K562 (cell line): ENCODE measurements at regions not wholly inside any gene's neighbourhood (a gene's known extent, or its start where the extent isn't known, plus 50 kb on each side); places are given as distances from the start of the nearest gene placed in this dataset.

Source experiments
- ATAC-seq: fragments of 200-7000 bp; cut with Tn5 transposase; 3 replicates; pipeline ENCODE4 v1.9.1; 2020; ENCODE audit warnings: moderate library complexity
- BruUV-seq: library from RNA; stranded (reverse); fragments of 400-500 nt; replicated peaks from 2 replicates; lab custom pipeline; 2021; lab: Mats Ljungman, UMichigan
- CTCF ChIA-PET: fragments of 300-600 bp; formaldehyde crosslinking; extraction: SDS; loops from one replicate; lab custom pipeline; 2021; ENCODE audit warnings: low intra/inter-chr PET ratio; lab: Yijun Ruan, JAX
- POLR2A ChIA-PET: fragments of 300-600, 350-650 bp; sonication (Branson Sonifier 250); formaldehyde crosslinking; extraction: SDS; loops from one replicate; lab custom pipeline; 2021; ENCODE audit warnings: antibody characterized with exemption, inconsistent platforms; lab: Yijun Ruan, JAX
- DNase-seq, 4 experiments: peaks; one replicate each; pipeline versions ENCODE4 v3.0.0 to v3.0.0-alpha.2; 2011 to 2018; ENCODE audit warnings: low spot score in 3 of 4, mixed read lengths in 3 of 4; ENCODE audit errors: extremely low read depth in 1 of 4
- FAIRE-seq: peaks from 2 replicates; lab custom pipeline; 2011; peaks lifted over from hg19 to GRCh38; lab: Jason Lieb, UNC
- H2AFZ ChIP-seq: 2 replicates; pipeline ENCODE4 v1.6.0; 2011; ENCODE audit warnings: low read depth, low read length, control low read depth, inconsistent platforms
- H3K27ac ChIP-seq: fragments of 200-600 bp; 3 replicates; pipeline ENCODE4 v1.8.0; 2011; ENCODE audit warnings: low read depth, mild to moderate bottlenecking, control low read depth, inconsistent platforms, low read length, moderate library complexity, mixed read lengths; ENCODE audit errors: extremely low read depth
- H3K27me3 ChIP-seq, 2 experiments: fragments of 300-600 bp in 1 of 2; 2 replicates in 1 of 2; 3 replicates in 1 of 2; pipeline versions ENCODE4 v1.6.0 to v1.8.0; 2011; ENCODE audit warnings: inconsistent platforms in 2 of 2, low read length in 2 of 2, mild to moderate bottlenecking in 1 of 2, mixed read lengths in 1 of 2, moderate library complexity in 1 of 2; ENCODE audit not compliant: control insufficient read depth in 2 of 2, insufficient read depth in 2 of 2
- H3K36me3 ChIP-seq: fragments of 300-600 bp; 3 replicates; pipeline ENCODE4 v1.8.0; 2011; ENCODE audit warnings: mild to moderate bottlenecking, low read length, inconsistent platforms; ENCODE audit not compliant: control insufficient read depth, insufficient read depth
- H3K4me1 ChIP-seq, 2 experiments: fragments of 200-600 bp in 1 of 2; replicated peaks in 1 of 2; 2 replicates in 1 of 2; 3 replicates in 1 of 2; pipeline versions ENCODE4 v1.5.1 to v1.8.0; 2011; ENCODE audit warnings: inconsistent platforms in 2 of 2, low read length in 2 of 2, mild to moderate bottlenecking in 1 of 2, mixed read lengths in 1 of 2, moderate library complexity in 1 of 2; ENCODE audit not compliant: control insufficient read depth in 2 of 2, insufficient read depth in 2 of 2
- H3K4me2 ChIP-seq: 2 replicates; pipeline ENCODE4 v1.6.1; 2011; ENCODE audit warnings: low read length, control low read depth, inconsistent platforms, mixed read lengths; ENCODE audit not compliant: insufficient read depth
- H3K4me3 ChIP-seq: fragments of 200-600 bp; sonication (generic), shearing (Covaris generic); 2 replicates; pipeline ENCODE4 v1.5.1; 2016; ENCODE audit warnings: control low read depth, inconsistent platforms
- H3K79me2 ChIP-seq: fragments of 200-600 bp; 3 replicates; pipeline ENCODE4 v1.8.0; 2011; ENCODE audit warnings: low read length, inconsistent platforms; ENCODE audit not compliant: control insufficient read depth, insufficient read depth
- H3K9ac ChIP-seq, 2 experiments: 2 replicates each; pipeline versions ENCODE4 v1.6.0 to v1.6.1; 2011; ENCODE audit warnings: low read depth in 2 of 2, low read length in 2 of 2, control low read depth in 1 of 2, inconsistent platforms in 1 of 2, mild to moderate bottlenecking in 1 of 2, mixed read lengths in 1 of 2; ENCODE audit not compliant: insufficient read depth in 1 of 2
- H3K9me1 ChIP-seq: one replicate; pipeline ENCODE4 v1.6.0; 2011; ENCODE audit warnings: inconsistent platforms, mild to moderate bottlenecking, low read length, moderate library complexity; ENCODE audit not compliant: control insufficient read depth, insufficient read depth
- H3K9me3 ChIP-seq: replicated peaks from 2 replicates; pipeline ENCODE4 v1.5.1; 2011; ENCODE audit warnings: low read depth, low read length, inconsistent platforms; ENCODE audit not compliant: control insufficient read depth, insufficient read depth
- H4K20me1 ChIP-seq: replicated peaks from 2 replicates; pipeline ENCODE4 v1.6.1; 2011; ENCODE audit warnings: low read length, inconsistent platforms, mixed read lengths; ENCODE audit not compliant: control insufficient read depth, insufficient read depth
- CREB3L1 ChIP-seq: fragments of 450-650 bp; IDR thresholded peaks from 2 replicates; pipeline ENCODE4 v1.6.1; 2014; ENCODE audit warnings: low read depth, mild to moderate bottlenecking, moderate library complexity, borderline replicate concordance
- FOXM1 ChIP-seq, 2 experiments: fragments of 450-650 bp in 1 of 2; sonication (generic) in 1 of 2; formaldehyde crosslinking in 1 of 2; IDR thresholded peaks; 2 replicates each; pipeline versions ENCODE4 v1.6.1 to v1.9.0; 2017 to 2022; ENCODE audit warnings: low read depth in 2 of 2, mild to moderate bottlenecking in 2 of 2, missing genetic modification reagents in 1 of 2, moderate library complexity in 1 of 2
- FOXP1 ChIP-seq: sonication (generic); formaldehyde crosslinking; IDR thresholded peaks from 2 replicates; pipeline ENCODE4 v1.8.0; 2022; ENCODE audit warnings: mild to moderate bottlenecking, missing genetic modification reagents
- HMG20B ChIP-seq: fragments of 250-450 bp; sonication (Bioruptor Pico); IDR thresholded peaks from 2 replicates; pipeline ENCODE4 v1.5.0; 2021; ENCODE audit warnings: mild to moderate bottlenecking
- NFE2 ChIP-seq: IDR thresholded peaks from 2 replicates; pipeline ENCODE4 v1.6.1; 2014; ENCODE audit warnings: antibody characterized with exemption, low read depth
- NFRKB ChIP-seq: fragments of 450-650 bp; IDR thresholded peaks from 2 replicates; pipeline ENCODE4 v1.6.1; 2016; ENCODE audit warnings: low read depth
- RREB1 ChIP-seq: fragments of 250-450 bp; sonication (Bioruptor Pico); IDR thresholded peaks from 2 replicates; pipeline ENCODE4 v1.4.0; 2020
- TAF7 ChIP-seq: fragments of 450-650 bp; IDR thresholded peaks from 2 replicates; pipeline ENCODE4 v1.6.1; 2016; ENCODE audit warnings: missing genetic modification characterization, missing compliant biosample characterization
- ZNF311 ChIP-seq: fragments of 250-450 bp; sonication (Bioruptor Pico); IDR thresholded peaks from 2 replicates; pipeline ENCODE4 v1.4.0; 2020; ENCODE audit warnings: mild to moderate bottlenecking, moderate library complexity
- ZNF586 ChIP-seq: fragments of 450-650 bp; formaldehyde crosslinking; conservative IDR thresholded peaks from 2 replicates; pipeline ENCODE4 v1.4.0; 2020; ENCODE audit warnings: mild to moderate bottlenecking, moderate library complexity
- WGBS: fragments of 100-300 bp; shearing (Covaris generic); methylation state at CpG from one replicate; pipeline ENCODE4 v1.1.6; 2016; ENCODE audit warnings: low coverage, mixed read lengths; ENCODE audit not compliant: insufficient coverage; ENCODE audit errors: missing lambda C conversion rate; 5-methylcytosine and 5-hydroxymethylcytosine counted together
- in situ Hi-C: fragments of 300-500 bp; cut with MboI; formaldehyde crosslinking; loops from 4 replicates; pipeline ENCODE4 v1.15.0; 2018; ENCODE audit warnings: inconsistent platforms, mixed read lengths
- intact Hi-C: fragments of 100-400 bp; cut with micrococcal nuclease; formaldehyde crosslinking; loops from 2 replicates; pipeline ENCODE4 v1.14.2; 2022

DNA sequence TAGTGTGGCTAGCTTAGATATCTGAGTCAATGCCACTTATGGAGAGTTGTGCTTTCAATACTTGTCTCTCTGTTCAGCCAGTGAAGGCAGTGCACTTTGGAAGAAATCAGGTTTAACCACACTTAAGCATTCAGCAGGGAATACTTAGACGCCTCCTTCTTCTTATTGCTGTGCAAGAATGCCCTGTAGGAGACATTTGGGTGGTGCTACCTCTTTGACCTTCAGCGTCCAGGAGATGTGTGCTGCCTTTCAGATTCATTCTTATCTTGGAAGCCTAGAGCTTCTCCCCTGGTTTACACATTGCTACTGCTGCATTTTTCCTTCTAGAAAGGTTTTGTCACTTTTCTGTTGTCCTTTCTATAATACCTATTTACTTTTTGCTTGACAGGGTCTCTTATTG, 350.5 kb downstream of the ARL6IP6 start:
- in situ Hi-C loops, result no loop called here
- Histone ChIP-seq H3K27ac (no peak overlapping the region), H3K4me2 (no peak overlapping the region), H3K9me1 (no peaks in the 10 kb centered on the region), H3K79me2 (no peaks in the 10 kb centered on the region), H4K20me1 (no peaks in the 10 kb centered on the region), H3K27me3 (no peaks in the 10 kb centered on the region), H3K9me3 (no peaks in the 10 kb centered on the region; the same call in 1 of the 2 replicates), H3K36me3 (no peaks in the 10 kb centered on the region), H3K9ac (no peak overlapping the region), H3K4me3 (no peak overlapping the region), H2AFZ (no peak overlapping the region), H3K4me1 (no peaks in the 10 kb centered on the region)
- BruUV-seq, result no TSS peak
- ATAC-seq (no peak), DNase-seq (no peak), FAIRE-seq (no peak)
- intact Hi-C loops, result no loop called here
- ChIA-PET CTCF (no interaction called here), POLR2A (no interaction called here)
- no peak for TF ChIP-seq NFRKB
- TF ChIP-seq NFE2, result no peak
- TF ChIP-seq FOXM1 (IDR thresholded peaks at IDR 0.05; ENCODE audit: low read depth), result no peak
- no peak for TF ChIP-seq FOXM1 (CRISPR knock-in tag; IDR thresholded peaks at IDR 0.05; ENCODE audit: low read depth)
- 0% methylated on average over 2 of the region's 2 CpGs for WGBS

GRCh38 chr2:153068052-153068451, 349.6 kb downstream of the ARL6IP6 start:
- 0% methylated on average over 2 of the region's 2 CpGs for WGBS
- H3K36me3 ChIP-seq, result no peaks in the 10 kb centered on the region
- H3K4me2 ChIP-seq, result no peak overlapping the region
- no peak overlapping the region for H3K9ac ChIP-seq
- no TSS peak for BruUV-seq
- no peaks in the 10 kb centered on the region for H3K9me1 ChIP-seq
- H3K27me3 ChIP-seq, result no peaks in the 10 kb centered on the region
- H3K9me3 ChIP-seq, result no peaks in the 10 kb centered on the region; the same call in 1 of the 2 replicates
- POLR2A ChIA-PET, result no interaction called here
- intact Hi-C loops (no loop called here), in situ Hi-C loops (no loop called here)
- H4K20me1 ChIP-seq, result no peaks in the 10 kb centered on the region
- H3K27ac ChIP-seq, result no peak overlapping the region
- H3K79me2 ChIP-seq, result no peaks in the 10 kb centered on the region
- no peak overlapping the region for H3K4me3 ChIP-seq
- FAIRE-seq (no peak), ATAC-seq (no peak), DNase-seq (no peak)
- H2AFZ ChIP-seq, result no peak overlapping the region
- H3K4me1 ChIP-seq, result no peaks in the 10 kb centered on the region
- CTCF ChIA-PET, result no interaction called here
- TF ChIP-seq FOXP1 (CRISPR knock-in tag) (no peak), ZNF586 (CRISPR knock-in tag) (no peak), CREB3L1 (no peak), TAF7 (tag) (no peak), HMG20B (no peak), ZNF311 (CRISPR knock-in tag) (no peak), RREB1 (CRISPR knock-in tag) (no peak)
